Vagina (tissue), 2 donors: ENCODE measurements at regions not wholly inside any gene's neighbourhood (a gene's known extent, or its start where the extent isn't known, plus 50 kb on each side); places are given as distances from the start of the nearest gene placed in this dataset.

Source experiments
- CTCF ChIP-seq, 3 experiments: fragments of 450-650 bp in 2 of 3; fragments of 200-600 bp in 1 of 3; sonication (generic) in 1 of 3; IDR thresholded peaks; one replicate each; pipeline ENCODE4 v1.5.1; 2017 to 2019; ENCODE audit warnings: antibody characterized with exemption in 3 of 3, mild to moderate bottlenecking in 2 of 3, moderate library complexity in 2 of 3
- POLR2AphosphoS5 ChIP-seq, 2 donors: sonication (generic); formaldehyde crosslinking; IDR thresholded peaks; one replicate each; pipeline ENCODE4 v1.9.0; 2017; ENCODE audit warnings: antibody characterized with exemption in 2 of 2, mild to moderate bottlenecking in 2 of 2, low read depth in 1 of 2; ENCODE audit not compliant: insufficient read depth in 1 of 2

- TF ChIP-seq CTCF (IDR thresholded peaks at IDR 0.05) (no peak), POLR2AphosphoS5 (IDR thresholded peaks at IDR 0.05; ENCODE audit: insufficient read depth in 1 of 2, low read depth in 1 of 2) (no peak)
Measured at GRCh38 chr12:61804301-61804700, 455.9 kb upstream of the USP15 start.
